Endothelial cell of umbilical vein (primary cell): ENCODE measurements at regions not wholly inside any gene's neighbourhood (a gene's known extent, or its start where the extent isn't known, plus 50 kb on each side); places are given as distances from the start of the nearest gene placed in this dataset.

ENCODE experiments used
- BruUV-seq: library from RNA; stranded (reverse); fragments of 400-500 nt; replicated peaks from 2 replicates; lab custom pipeline; 2021; lab: Mats Ljungman, UMichigan
- CTCF ChIA-PET: fragments of 300-600, 350-600 bp; sonication (Branson Sonifier 250); formaldehyde crosslinking; loops from one replicate; lab custom pipeline; 2021; ENCODE audit warnings: antibody characterized with exemption, inconsistent platforms; lab: Charles Lee
- POLR2A ChIA-PET: fragments of 300-600, 350-600 bp; sonication (Branson Sonifier 250); formaldehyde crosslinking; loops from one replicate; lab custom pipeline; 2021; ENCODE audit warnings: antibody characterized with exemption, inconsistent platforms; lab: Charles Lee
- DNase-seq: peaks from one replicate; pipeline ENCODE4 v3.0.0-alpha.2; 2011; ENCODE audit warnings: low read depth, low spot score
- FAIRE-seq: peaks from 2 replicates; lab custom pipeline; 2011; peaks lifted over from hg19 to GRCh38; lab: Jason Lieb, UNC
- H2AFZ ChIP-seq: 2 replicates; pipeline ENCODE4 v1.6.0; 2012; ENCODE audit warnings: low read depth, low read length, control low read depth, inconsistent platforms
- H3K27ac ChIP-seq: 2 replicates; pipeline ENCODE4 v1.5.1; 2011; ENCODE audit warnings: low read depth, mild to moderate bottlenecking, control low read depth, low read length, moderate library complexity; ENCODE audit not compliant: insufficient read depth
- H3K27me3 ChIP-seq, 2 experiments: 2 replicates each; pipeline versions ENCODE4 v1.6.0 to v1.6.1; 2011; ENCODE audit warnings: low read length in 2 of 2, mixed read lengths in 1 of 2; ENCODE audit not compliant: control insufficient read depth in 2 of 2, insufficient read depth in 2 of 2
- H3K36me3 ChIP-seq, 2 experiments: 2 replicates in 1 of 2; 3 replicates in 1 of 2; pipeline ENCODE4 v1.5.1; 2011; ENCODE audit warnings: low read length in 2 of 2, mild to moderate bottlenecking in 1 of 2, moderate library complexity in 1 of 2; ENCODE audit not compliant: control insufficient read depth in 2 of 2, insufficient read depth in 2 of 2; ENCODE audit errors: extremely low read depth in 1 of 2
- H3K4me1 ChIP-seq: 3 replicates; pipeline ENCODE4 v1.5.1; 2011; ENCODE audit warnings: mild to moderate bottlenecking, low read length; ENCODE audit not compliant: control insufficient read depth, insufficient read depth; ENCODE audit errors: extremely low read depth
- H3K4me2 ChIP-seq: 2 replicates; pipeline ENCODE4 v1.6.1; 2011; ENCODE audit warnings: low read length, control low read depth, mixed read lengths; ENCODE audit not compliant: insufficient read depth
- H3K4me3 ChIP-seq, 3 experiments: fragments of 200-600 bp in 1 of 3; sonication (generic), shearing (Covaris generic) in 1 of 3; replicated peaks in 1 of 3; 2 replicates each; pipeline ENCODE4 v1.5.1; 2011 to 2016; ENCODE audit warnings: control low read depth in 3 of 3, low read length in 3 of 3, mild to moderate bottlenecking in 2 of 3, inconsistent platforms in 1 of 3, low read depth in 1 of 3, moderate library complexity in 1 of 3; ENCODE audit not compliant: insufficient read depth in 1 of 3
- H3K79me2 ChIP-seq: 2 replicates; pipeline ENCODE4 v1.6.0; 2012; ENCODE audit warnings: low read length, inconsistent platforms; ENCODE audit not compliant: control insufficient read depth, insufficient read depth
- H3K9ac ChIP-seq: replicated peaks from 2 replicates; pipeline ENCODE3; 2011; ENCODE audit warnings: low read length, control low read depth; ENCODE audit not compliant: insufficient read depth; ENCODE audit errors: extremely low read depth
- H3K9me1 ChIP-seq: replicated peaks from 3 replicates; pipeline ENCODE4 v1.6.0; 2011; ENCODE audit warnings: mild to moderate bottlenecking, low read length; ENCODE audit not compliant: control insufficient read depth, insufficient read depth; ENCODE audit errors: extremely low read depth
- H3K9me3 ChIP-seq: replicated peaks from 2 replicates; pipeline ENCODE4 v1.5.1; 2012; ENCODE audit warnings: low read length, inconsistent platforms; ENCODE audit not compliant: control insufficient read depth, insufficient read depth
- H4K20me1 ChIP-seq: replicated peaks from 2 replicates; pipeline ENCODE3; 2011; ENCODE audit warnings: mild to moderate bottlenecking, low read length; ENCODE audit not compliant: control insufficient read depth, insufficient read depth; ENCODE audit errors: extremely low read depth
- CTCF ChIP-seq, 2 donors: IDR thresholded peaks; 1 replicate in 1 of 2; 2 replicates in 1 of 2; pipeline ENCODE4 v1.5.1; 2011; ENCODE audit warnings: low read length in 2 of 2, mild to moderate bottlenecking in 2 of 2, moderate library complexity in 2 of 2, control low read depth in 1 of 2, inconsistent platforms in 1 of 2, low read depth in 1 of 2; ENCODE audit not compliant: insufficient read depth in 1 of 2; ENCODE audit errors: extremely low read depth in 1 of 2
- EZH2 ChIP-seq: IDR thresholded peaks from 2 replicates; pipeline ENCODE4 v1.6.1; 2012; ENCODE audit warnings: borderline replicate concordance, low read depth, mild to moderate bottlenecking, moderate library complexity, low read length, inconsistent platforms; ENCODE audit not compliant: severe bottlenecking
- FOS ChIP-seq: IDR thresholded peaks from 2 replicates; pipeline ENCODE4 v1.6.1; 2011; ENCODE audit warnings: mild to moderate bottlenecking, low read length, moderate library complexity, borderline replicate concordance; ENCODE audit not compliant: insufficient read depth
- GATA2 ChIP-seq: IDR thresholded peaks from 2 replicates; pipeline ENCODE4 v1.7.0; 2011; ENCODE audit warnings: low read depth, mild to moderate bottlenecking, moderate library complexity, mixed read lengths, low read length; ENCODE audit not compliant: insufficient read length, insufficient read depth
- JUN ChIP-seq: IDR thresholded peaks from 2 replicates; pipeline ENCODE4 v1.6.1; 2011; ENCODE audit warnings: borderline replicate concordance, low read depth; ENCODE audit not compliant: insufficient read length, insufficient read depth
- MAX ChIP-seq: IDR thresholded peaks from 2 replicates; pipeline ENCODE4 v1.6.1; 2011; ENCODE audit not compliant: insufficient read depth, insufficient read length
- MYC ChIP-seq: IDR thresholded peaks from one replicate; pipeline ENCODE4 v1.6.1; 2011; ENCODE audit warnings: mild to moderate bottlenecking, low read depth, low read length
- POLR2A ChIP-seq: IDR thresholded peaks from 2 replicates; pipeline ENCODE4 v1.6.1; 2012; ENCODE audit warnings: low read depth, mild to moderate bottlenecking, control low read depth, low read length
- POLR2AphosphoS5 ChIP-seq: IDR thresholded peaks from 2 replicates; pipeline ENCODE4 v1.6.1; 2012; ENCODE audit warnings: low read depth, mild to moderate bottlenecking, control low read depth, low read length, moderate library complexity; ENCODE audit not compliant: insufficient read depth
- dilution Hi-C: fragments of 300-500 bp; cut with MboI; formaldehyde crosslinking; loops from one replicate; pipeline ENCODE4 v1.15.0; 2019; ENCODE audit warnings: low sequenced_read_pairs; ENCODE audit not compliant: extremely low pct_ligation_motif_present
- intact Hi-C: fragments of 100-400 bp; cut with micrococcal nuclease; formaldehyde crosslinking; loops from one replicate; pipeline ENCODE4 v1.10.0; 2022

DNA sequence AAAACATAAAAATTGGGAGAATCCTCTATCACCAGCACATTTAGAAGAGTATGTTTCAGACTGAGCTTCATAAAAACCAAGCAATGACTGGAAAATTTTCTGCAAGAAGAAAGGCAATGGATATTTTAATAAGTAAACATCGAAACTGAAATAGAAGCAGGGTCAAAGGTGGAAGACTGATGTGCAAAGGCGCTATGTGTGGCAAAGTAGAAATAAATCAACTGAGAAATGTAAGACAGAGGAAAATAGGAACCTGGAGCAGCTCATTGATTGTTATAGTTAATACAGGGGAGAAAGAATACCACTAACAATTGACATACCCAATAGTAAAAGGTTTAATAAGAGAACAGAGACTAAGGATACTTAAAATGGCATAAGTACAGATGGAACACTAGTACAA, 818.4 kb downstream of the SOCS6 start:
- Histone ChIP-seq H2AFZ (peak overlapping the region; percentile 93), H3K27me3 (no peaks in the 10 kb centered on the region), H4K20me1 (no peaks in the 10 kb centered on the region), H3K27ac (no peak overlapping the region), H3K36me3 (no peaks in the 10 kb centered on the region), H3K9me1 (no peaks in the 10 kb centered on the region), H3K9me3 (no peaks in the 10 kb centered on the region), H3K79me2 (no peaks in the 10 kb centered on the region), H3K4me1 (no peaks in the 10 kb centered on the region), H3K4me2 (no peak overlapping the region), H3K4me3 (no peak overlapping the region), H3K9ac (no peak overlapping the region)
- FAIRE-seq (no peak), DNase-seq (no peak)
- CTCF ChIA-PET: interaction anchor here (0.6 to 1.6 kb wide), 3 partner anchors 11 to 71 kb away, joined by 3 read pairs; no protein-coding TSS in a partner anchor
- dilution Hi-C loops: no loop called here
- BruUV-seq: no TSS peak
- intact Hi-C loops: no loop called here
- no peak for TF ChIP-seq POLR2AphosphoS5
- no peak for TF ChIP-seq POLR2A
- TF ChIP-seq JUN: no peak
- TF ChIP-seq MYC: no peak
- no peak for TF ChIP-seq EZH2
- no peak for TF ChIP-seq GATA2
- no peak for TF ChIP-seq MAX
- no peak for TF ChIP-seq CTCF (IDR thresholded peaks at IDR 0.05; ENCODE audit: extremely low read depth in 1 of 2, insufficient read depth in 1 of 2, low read depth in 1 of 2, low read length in 2 of 2)
- TF ChIP-seq FOS: no peak
- POLR2A ChIA-PET: no interaction called here
